CD4-positive, alpha-beta T cell treated with Interleukin-4 for 1 hour (primary cell): ENCODE measurements at regions not wholly inside any gene's neighbourhood (a gene's known extent, or its start where the extent isn't known, plus 50 kb on each side); places are given as distances from the start of the nearest gene placed in this dataset.
A peak's percentile ranks its signal among the peaks of the same experiment; 100 is the strongest.
"Not testable (repeated sequence)": the region's sequence is repeated elsewhere in the genome, so short reads cannot be mapped to it uniquely, and the experiment has no call there.

Experiments
- DNase-seq, 2 donors: peaks; one replicate each; pipeline ENCODE4 v3.0.0-alpha.2; 2020 to 2022

GRCh38 chr16:26510924-26511323, 555.8 kb upstream of the C16orf82 start:
- DNase-seq = no peak

GRCh38 chr16:26511463-26511862, 555.3 kb upstream of the C16orf82 start:
- no peak for DNase-seq

- no peak for DNase-seq
These were observed 545.1 kb upstream of the C16orf82 start for GRCh38 chr16:26521626-26522025.

- no peak for DNase-seq
These were observed 542.4 kb upstream of the C16orf82 start for GRCh38 chr16:26524281-26524680.

- DNase-seq = no peak
These were observed 541.9 kb upstream of the C16orf82 start for GRCh38 chr16:26524846-26525245.

GRCh38 chr16:26525856-26526255, 540.9 kb upstream of the C16orf82 start:
- no peak for DNase-seq

GRCh38 chr16:26526633-26527032, 540.1 kb upstream of the C16orf82 start:
- DNase-seq = no peak

GRCh38 chr16:26530584-26531289, 536.0 kb upstream of the C16orf82 start:
- no peak for DNase-seq

GRCh38 chr16:26531290-26531730, 535.4 kb upstream of the C16orf82 start:
- no peak for DNase-seq

GRCh38 chr16:26532456-26532855, 534.3 kb upstream of the C16orf82 start:
- DNase-seq = no peak

- DNase-seq = no peak
These were observed 524.5 kb upstream of the C16orf82 start for GRCh38 chr16:26542198-26542597.

- no peak for DNase-seq
These were observed 520.2 kb upstream of the C16orf82 start for GRCh38 chr16:26546573-26546972.

GRCh38 chr16:26547681-26548080, 519.0 kb upstream of the C16orf82 start:
- no peak for DNase-seq

- DNase-seq = no peak
These were observed 516.6 kb upstream of the C16orf82 start for GRCh38 chr16:26550111-26550610.

- no peak for DNase-seq
These were observed 512.7 kb upstream of the C16orf82 start for GRCh38 chr16:26554030-26554429.

GRCh38 chr16:26561303-26561702, 505.4 kb upstream of the C16orf82 start:
- DNase-seq = no peak

GRCh38 chr16:26563018-26563417, 503.7 kb upstream of the C16orf82 start:
- DNase-seq = no peak

GRCh38 chr16:26567356-26567755, 499.4 kb upstream of the C16orf82 start:
- DNase-seq = no peak

GRCh38 chr16:26569793-26570192, 496.9 kb upstream of the C16orf82 start:
- DNase-seq = no peak

- no peak for DNase-seq
These were observed 488.0 kb upstream of the C16orf82 start for GRCh38 chr16:26578748-26579147.

- DNase-seq = no peak
These were observed 482.9 kb upstream of the C16orf82 start for GRCh38 chr16:26583803-26584202.

GRCh38 chr16:26593700-26594099, 473.0 kb upstream of the C16orf82 start:
- peak in 1 of 2 donors; percentile 10 for DNase-seq

- DNase-seq = peak in 1 of 2 donors; percentile 23
These were observed 472.1 kb upstream of the C16orf82 start for GRCh38 chr16:26594666-26595065.

- DNase-seq = no peak
These were observed 471.5 kb upstream of the C16orf82 start for GRCh38 chr16:26595199-26595598.

GRCh38 chr16:26596033-26596432, 470.7 kb upstream of the C16orf82 start:
- not testable (repeated sequence) for DNase-seq
